GM12878 (cell line): ENCODE measurements at regions not wholly inside any gene's neighbourhood (a gene's known extent, or its start where the extent isn't known, plus 50 kb on each side); places are given as distances from the start of the nearest gene placed in this dataset.

Experiments used
- ATAC-seq: fragments of 200-7000 bp; cut with Tn5 transposase; 3 replicates; pipeline ENCODE4 v1.9.1; 2020; ENCODE audit warnings: mild to moderate bottlenecking, moderate library complexity
- BruUV-seq: library from RNA; stranded (reverse); fragments of 400-500 nt; replicated peaks from 2 replicates; lab custom pipeline; 2021; lab: Mats Ljungman, UMichigan
- CTCF ChIA-PET: fragments of 300-600 bp; sonication (Branson Sonifier 250); formaldehyde crosslinking; extraction: SDS; loops from one replicate; lab custom pipeline; 2021; ENCODE audit warnings: inconsistent platforms; lab: Yijun Ruan, JAX
- POLR2A ChIA-PET: fragments of 350-600 bp; formaldehyde crosslinking; extraction: SDS; loops from one replicate; lab custom pipeline; 2021; ENCODE audit warnings: inconsistent platforms; lab: Charles Lee
- RAD21 ChIA-PET: fragments of 300-600 bp; sonication (Branson Sonifier 250); formaldehyde crosslinking; loops from one replicate; lab custom pipeline; 2023; ENCODE audit warnings: antibody characterized with exemption; ENCODE audit not compliant: unreplicated experiment; lab: Charles Lee
- SMC1A ChIA-PET: fragments of 300-600 bp; sonication (Branson Sonifier 250); formaldehyde crosslinking; loops from one replicate; lab custom pipeline; 2023; ENCODE audit not compliant: unreplicated experiment, uncharacterized antibody; lab: Charles Lee
- DNase-seq: peaks from one replicate; pipeline ENCODE4 v3.0.0-alpha.2; 2011; ENCODE audit warnings: low read depth, low spot score
- FAIRE-seq: peaks from 3 replicates; lab custom pipeline; 2011; peaks lifted over from hg19 to GRCh38; lab: Jason Lieb, UNC
- H2AFZ ChIP-seq: 2 replicates; pipeline ENCODE4 v1.6.0; 2011; ENCODE audit warnings: low read depth, low read length, control low read depth; ENCODE audit not compliant: control insufficient read depth
- H3K27ac ChIP-seq: 2 replicates; pipeline ENCODE4 v1.5.1; 2011; ENCODE audit warnings: control low read depth; ENCODE audit not compliant: control insufficient read depth, insufficient read depth
- H3K27me3 ChIP-seq, 2 experiments: replicated peaks in 1 of 2; 2 replicates each; pipeline versions ENCODE4 v1.6.0 to v1.6.1; 2011; ENCODE audit warnings: low read length in 1 of 2; ENCODE audit not compliant: control insufficient read depth in 2 of 2, insufficient read depth in 2 of 2
- H3K36me3 ChIP-seq, 2 experiments: 2 replicates each; pipeline ENCODE4 v1.5.1; 2011; ENCODE audit warnings: low read length in 1 of 2; ENCODE audit not compliant: control insufficient read depth in 2 of 2, insufficient read depth in 2 of 2
- H3K4me1 ChIP-seq: 2 replicates; pipeline ENCODE4 v1.6.1; 2011; ENCODE audit warnings: mild to moderate bottlenecking, low read length, moderate library complexity, mixed read lengths; ENCODE audit not compliant: control insufficient read depth, insufficient read depth
- H3K4me2 ChIP-seq: 2 replicates; pipeline ENCODE4 v1.6.0; 2011; ENCODE audit warnings: control low read depth; ENCODE audit not compliant: control insufficient read depth, insufficient read depth
- H3K4me3 ChIP-seq: fragments of 200-600 bp; sonication (generic); 2 replicates; pipeline ENCODE4 v1.5.1; 2016
- H3K79me2 ChIP-seq: 2 replicates; pipeline ENCODE4 v1.6.0; 2011; ENCODE audit warnings: low read length; ENCODE audit not compliant: control insufficient read depth, insufficient read depth
- H3K9ac ChIP-seq: 2 replicates; pipeline ENCODE4 v1.8.0; 2011; ENCODE audit warnings: low read length, control low read depth, mixed read lengths; ENCODE audit not compliant: control insufficient read depth, insufficient read depth
- H3K9me3 ChIP-seq: replicated peaks from 3 replicates; pipeline ENCODE4 v1.5.1; 2011; ENCODE audit warnings: mild to moderate bottlenecking, low read length; ENCODE audit not compliant: control insufficient read depth, insufficient read depth
- H4K20me1 ChIP-seq: 2 replicates; pipeline ENCODE4 v1.6.0; 2011; ENCODE audit not compliant: control insufficient read depth, insufficient read depth
- CEBPB ChIP-seq, 2 experiments: fragments of 150-350 bp in 1 of 2; IDR thresholded peaks; 2 replicates each; pipeline ENCODE4 v1.6.1; 2012 to 2014; ENCODE audit warnings: low read depth in 2 of 2, low read length in 2 of 2, borderline replicate concordance in 1 of 2, inconsistent platforms in 1 of 2
- NFYA ChIP-seq: IDR thresholded peaks from 2 replicates; pipeline ENCODE4 v1.6.1; 2011; ENCODE audit warnings: low read depth, mild to moderate bottlenecking, low read length, improper control_type of control experiment, borderline replicate concordance
- NRF1 ChIP-seq: conservative IDR thresholded peaks from 2 replicates; pipeline ENCODE4 v1.6.1; 2011; ENCODE audit warnings: mild to moderate bottlenecking, low read depth, low read length, improper control_type of control experiment
- POLR2AphosphoS5 ChIP-seq: IDR thresholded peaks from 2 replicates; pipeline ENCODE4 v1.6.1; 2011; ENCODE audit warnings: mild to moderate bottlenecking, low read length, inconsistent platforms
- POU2F2 ChIP-seq: IDR thresholded peaks from 3 replicates; pipeline ENCODE4 v1.6.1; 2011; ENCODE audit warnings: low read depth, mild to moderate bottlenecking, low read length, borderline replicate concordance
- RCOR1 ChIP-seq: conservative IDR thresholded peaks from 2 replicates; pipeline ENCODE4 v1.6.1; 2012; ENCODE audit warnings: low read depth, low read length, improper control_type of control experiment
- RUNX3 ChIP-seq: IDR thresholded peaks from 2 replicates; pipeline ENCODE4 v1.6.1; 2012; ENCODE audit warnings: low read length, inconsistent platforms
- SREBF1 ChIP-seq: IDR thresholded peaks from 2 replicates; pipeline ENCODE4 v1.6.1; 2012; ENCODE audit warnings: mild to moderate bottlenecking, low read length
- STAT1 ChIP-seq: fragments of 450-650 bp; conservative IDR thresholded peaks from 2 replicates; pipeline ENCODE4 v1.6.1; 2014; ENCODE audit warnings: antibody characterized with exemption, mild to moderate bottlenecking
- YBX1 ChIP-seq: fragments of 450-650 bp; IDR thresholded peaks from 2 replicates; pipeline ENCODE4 v1.6.1; 2016; ENCODE audit warnings: antibody characterized with exemption
- WGBS: methylation state at CpG from one replicate; pipeline ENCODE4 v1.1.6; 2016; ENCODE audit warnings: low lambda C conversion rate; ENCODE audit not compliant: insufficient replicate concordance, insufficient coverage; ENCODE audit errors: missing lambda C conversion rate; 5-methylcytosine and 5-hydroxymethylcytosine counted together
- in situ Hi-C: fragments of 300-500 bp; cut with MboI; formaldehyde crosslinking; loops from 9 replicates; pipeline ENCODE4 v1.14.3; 2018; ENCODE audit warnings: mixed read lengths
- intact Hi-C: fragments of 100-400 bp; cut with micrococcal nuclease; formaldehyde crosslinking; loops from one replicate; pipeline ENCODE4 v1.14.2; 2022; ENCODE audit not compliant: unreplicated experiment
- TF ChIP-seq, protein P1 (sequence below): fragments of 450-650 bp; IDR thresholded peaks from 2 replicates; pipeline ENCODE4 v1.6.1; 2016; ENCODE audit warnings: mild to moderate bottlenecking, moderate library complexity, borderline replicate concordance
- TF ChIP-seq, protein P2 (sequence below): fragments of 450-650 bp; IDR thresholded peaks from 2 replicates; pipeline ENCODE4 v1.6.1; 2017; ENCODE audit warnings: mild to moderate bottlenecking, moderate library complexity
- TF ChIP-seq, protein P3 (sequence below): IDR thresholded peaks from 2 replicates; pipeline ENCODE4 v1.6.1; 2012; ENCODE audit warnings: low read depth, low read length, improper control_type of control experiment
- TF ChIP-seq, protein P4 (sequence below): fragments of 450-650 bp; IDR thresholded peaks from 2 replicates; pipeline ENCODE4 v1.6.1; 2016; ENCODE audit warnings: mild to moderate bottlenecking

DNA sequence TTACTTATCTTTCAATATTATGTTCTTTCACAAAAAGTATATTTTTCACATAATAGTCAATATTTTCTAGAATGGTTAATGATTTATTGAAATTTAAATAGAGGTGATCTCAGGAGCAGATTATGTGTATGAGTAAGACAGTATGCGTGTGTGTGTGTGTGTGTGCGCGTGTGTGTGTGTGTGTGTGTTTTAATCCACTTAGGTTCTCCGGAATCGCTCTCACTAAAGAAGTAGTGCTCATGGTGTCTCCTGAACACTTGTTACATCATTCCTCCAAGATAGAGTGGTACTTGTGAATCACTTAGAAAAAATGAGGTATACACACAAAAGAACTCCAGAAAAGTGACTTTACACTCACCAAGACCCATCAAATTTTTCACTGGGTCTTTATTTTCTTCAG, 91.0 kb upstream of the KCNH7 start:
- intact Hi-C loops, result no loop called here
- no peaks in the 10 kb centered on the region for H3K4me1 ChIP-seq

More for the DNA sequence above, 91.0 kb upstream of the KCNH7 start:
- RAD21 ChIA-PET, result no interaction called here
- TF ChIP-seq, protein P1, sequence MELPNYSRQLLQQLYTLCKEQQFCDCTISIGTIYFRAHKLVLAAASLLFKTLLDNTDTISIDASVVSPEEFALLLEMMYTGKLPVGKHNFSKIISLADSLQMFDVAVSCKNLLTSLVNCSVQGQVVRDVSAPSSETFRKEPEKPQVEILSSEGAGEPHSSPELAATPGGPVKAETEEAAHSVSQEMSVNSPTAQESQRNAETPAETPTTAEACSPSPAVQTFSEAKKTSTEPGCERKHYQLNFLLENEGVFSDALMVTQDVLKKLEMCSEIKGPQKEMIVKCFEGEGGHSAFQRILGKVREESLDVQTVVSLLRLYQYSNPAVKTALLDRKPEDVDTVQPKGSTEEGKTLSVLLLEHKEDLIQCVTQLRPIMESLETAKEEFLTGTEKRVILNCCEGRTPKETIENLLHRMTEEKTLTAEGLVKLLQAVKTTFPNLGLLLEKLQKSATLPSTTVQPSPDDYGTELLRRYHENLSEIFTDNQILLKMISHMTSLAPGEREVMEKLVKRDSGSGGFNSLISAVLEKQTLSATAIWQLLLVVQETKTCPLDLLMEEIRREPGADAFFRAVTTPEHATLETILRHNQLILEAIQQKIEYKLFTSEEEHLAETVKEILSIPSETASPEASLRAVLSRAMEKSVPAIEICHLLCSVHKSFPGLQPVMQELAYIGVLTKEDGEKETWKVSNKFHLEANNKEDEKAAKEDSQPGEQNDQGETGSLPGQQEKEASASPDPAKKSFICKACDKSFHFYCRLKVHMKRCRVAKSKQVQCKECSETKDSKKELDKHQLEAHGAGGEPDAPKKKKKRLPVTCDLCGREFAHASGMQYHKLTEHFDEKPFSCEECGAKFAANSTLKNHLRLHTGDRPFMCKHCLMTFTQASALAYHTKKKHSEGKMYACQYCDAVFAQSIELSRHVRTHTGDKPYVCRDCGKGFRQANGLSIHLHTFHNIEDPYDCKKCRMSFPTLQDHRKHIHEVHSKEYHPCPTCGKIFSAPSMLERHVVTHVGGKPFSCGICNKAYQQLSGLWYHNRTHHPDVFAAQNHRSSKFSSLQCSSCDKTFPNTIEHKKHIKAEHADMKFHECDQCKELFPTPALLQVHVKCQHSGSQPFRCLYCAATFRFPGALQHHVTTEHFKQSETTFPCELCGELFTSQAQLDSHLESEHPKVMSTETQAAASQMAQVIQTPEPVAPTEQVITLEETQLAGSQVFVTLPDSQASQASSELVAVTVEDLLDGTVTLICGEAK, result no peak
- TF ChIP-seq RUNX3 (no peak), RCOR1 (no peak), CEBPB (IDR thresholded peaks at IDR 0.05; ENCODE audit: borderline replicate concordance in 1 of 2, low read depth in 2 of 2, low read length in 2 of 2) (no peak), NRF1 (no peak), POLR2AphosphoS5 (no peak), STAT1 (no peak), NFYA (no peak), YBX1 (no peak), POU2F2 (no peak), SREBF1 (no peak)
- TF ChIP-seq, protein P2, sequence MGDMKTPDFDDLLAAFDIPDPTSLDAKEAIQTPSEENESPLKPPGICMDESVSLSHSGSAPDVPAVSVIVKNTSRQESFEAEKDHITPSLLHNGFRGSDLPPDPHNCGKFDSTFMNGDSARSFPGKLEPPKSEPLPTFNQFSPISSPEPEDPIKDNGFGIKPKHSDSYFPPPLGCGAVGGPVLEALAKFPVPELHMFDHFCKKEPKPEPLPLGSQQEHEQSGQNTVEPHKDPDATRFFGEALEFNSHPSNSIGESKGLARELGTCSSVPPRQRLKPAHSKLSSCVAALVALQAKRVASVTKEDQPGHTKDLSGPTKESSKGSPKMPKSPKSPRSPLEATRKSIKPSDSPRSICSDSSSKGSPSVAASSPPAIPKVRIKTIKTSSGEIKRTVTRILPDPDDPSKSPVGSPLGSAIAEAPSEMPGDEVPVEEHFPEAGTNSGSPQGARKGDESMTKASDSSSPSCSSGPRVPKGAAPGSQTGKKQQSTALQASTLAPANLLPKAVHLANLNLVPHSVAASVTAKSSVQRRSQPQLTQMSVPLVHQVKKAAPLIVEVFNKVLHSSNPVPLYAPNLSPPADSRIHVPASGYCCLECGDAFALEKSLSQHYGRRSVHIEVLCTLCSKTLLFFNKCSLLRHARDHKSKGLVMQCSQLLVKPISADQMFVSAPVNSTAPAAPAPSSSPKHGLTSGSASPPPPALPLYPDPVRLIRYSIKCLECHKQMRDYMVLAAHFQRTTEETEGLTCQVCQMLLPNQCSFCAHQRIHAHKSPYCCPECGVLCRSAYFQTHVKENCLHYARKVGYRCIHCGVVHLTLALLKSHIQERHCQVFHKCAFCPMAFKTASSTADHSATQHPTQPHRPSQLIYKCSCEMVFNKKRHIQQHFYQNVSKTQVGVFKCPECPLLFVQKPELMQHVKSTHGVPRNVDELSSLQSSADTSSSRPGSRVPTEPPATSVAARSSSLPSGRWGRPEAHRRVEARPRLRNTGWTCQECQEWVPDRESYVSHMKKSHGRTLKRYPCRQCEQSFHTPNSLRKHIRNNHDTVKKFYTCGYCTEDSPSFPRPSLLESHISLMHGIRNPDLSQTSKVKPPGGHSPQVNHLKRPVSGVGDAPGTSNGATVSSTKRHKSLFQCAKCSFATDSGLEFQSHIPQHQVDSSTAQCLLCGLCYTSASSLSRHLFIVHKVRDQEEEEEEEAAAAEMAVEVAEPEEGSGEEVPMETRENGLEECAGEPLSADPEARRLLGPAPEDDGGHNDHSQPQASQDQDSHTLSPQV, result no peak
- TF ChIP-seq, protein P3, sequence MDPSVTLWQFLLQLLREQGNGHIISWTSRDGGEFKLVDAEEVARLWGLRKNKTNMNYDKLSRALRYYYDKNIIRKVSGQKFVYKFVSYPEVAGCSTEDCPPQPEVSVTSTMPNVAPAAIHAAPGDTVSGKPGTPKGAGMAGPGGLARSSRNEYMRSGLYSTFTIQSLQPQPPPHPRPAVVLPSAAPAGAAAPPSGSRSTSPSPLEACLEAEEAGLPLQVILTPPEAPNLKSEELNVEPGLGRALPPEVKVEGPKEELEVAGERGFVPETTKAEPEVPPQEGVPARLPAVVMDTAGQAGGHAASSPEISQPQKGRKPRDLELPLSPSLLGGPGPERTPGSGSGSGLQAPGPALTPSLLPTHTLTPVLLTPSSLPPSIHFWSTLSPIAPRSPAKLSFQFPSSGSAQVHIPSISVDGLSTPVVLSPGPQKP, result no peak
- TF ChIP-seq, protein P4, sequence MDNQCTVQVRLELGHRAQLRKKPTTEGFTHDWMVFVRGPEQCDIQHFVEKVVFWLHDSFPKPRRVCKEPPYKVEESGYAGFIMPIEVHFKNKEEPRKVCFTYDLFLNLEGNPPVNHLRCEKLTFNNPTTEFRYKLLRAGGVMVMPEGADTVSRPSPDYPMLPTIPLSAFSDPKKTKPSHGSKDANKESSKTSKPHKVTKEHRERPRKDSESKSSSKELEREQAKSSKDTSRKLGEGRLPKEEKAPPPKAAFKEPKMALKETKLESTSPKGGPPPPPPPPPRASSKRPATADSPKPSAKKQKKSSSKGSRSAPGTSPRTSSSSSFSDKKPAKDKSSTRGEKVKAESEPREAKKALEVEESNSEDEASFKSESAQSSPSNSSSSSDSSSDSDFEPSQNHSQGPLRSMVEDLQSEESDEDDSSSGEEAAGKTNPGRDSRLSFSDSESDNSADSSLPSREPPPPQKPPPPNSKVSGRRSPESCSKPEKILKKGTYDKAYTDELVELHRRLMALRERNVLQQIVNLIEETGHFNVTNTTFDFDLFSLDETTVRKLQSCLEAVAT, result no peak
- DNase-seq (no peak), ATAC-seq (no peak), FAIRE-seq (no peak)
- CTCF ChIA-PET, result interaction anchor here (1.3 kb wide), 1 partner anchor 38 kb away, joined by 4 read pairs; no protein-coding TSS in a partner anchor
- POLR2A ChIA-PET, result no interaction called here
- Histone ChIP-seq H3K4me3 (no peak overlapping the region), H3K36me3 (no peaks in the 10 kb centered on the region), H3K27me3 (no peaks in the 10 kb centered on the region), H2AFZ (no peak overlapping the region), H4K20me1 (no peaks in the 10 kb centered on the region), H3K4me2 (no peak overlapping the region), H3K9ac (no peak overlapping the region), H3K9me3 (no peaks in the 10 kb centered on the region), H3K79me2 (no peaks in the 10 kb centered on the region), H3K27ac (no peak overlapping the region)
- SMC1A ChIA-PET, result no interaction called here
- WGBS, result 53% methylated on average over 5 of the region's 5 CpGs
- in situ Hi-C loops, result no loop called here
- no TSS peak for BruUV-seq
